Mesendoderm (in vitro differentiated cells): ENCODE measurements at regions not wholly inside any gene's neighbourhood (a gene's known extent, or its start where the extent isn't known, plus 50 kb on each side); places are given as distances from the start of the nearest gene placed in this dataset.

Source experiments
- DNase-seq: peaks from one replicate; pipeline ENCODE4 v3.0.0; 2013
- H2AK5ac ChIP-seq: 2 replicates; pipeline ENCODE4 v1.6.1; 2013; ENCODE audit warnings: low read length, inconsistent platforms
- H2BK120ac ChIP-seq: 2 replicates; pipeline ENCODE4 v1.6.1; 2013; ENCODE audit warnings: low read depth, mild to moderate bottlenecking, low read length, moderate library complexity, mixed read lengths
- H2BK15ac ChIP-seq: replicated peaks from 2 replicates; pipeline ENCODE4 v1.6.1; 2013; ENCODE audit warnings: low read depth, mild to moderate bottlenecking, moderate library complexity
- H2BK5ac ChIP-seq: 2 replicates; pipeline ENCODE4 v1.6.1; 2013; ENCODE audit warnings: low read length, inconsistent platforms
- H3K18ac ChIP-seq: 2 replicates; pipeline ENCODE4 v1.6.1; 2013; ENCODE audit warnings: mild to moderate bottlenecking, low read length, mixed read lengths
- H3K23ac ChIP-seq: one replicate; pipeline ENCODE4 v1.6.1; 2013; ENCODE audit warnings: low read length
- H3K27ac ChIP-seq: 2 replicates; pipeline ENCODE4 v1.5.1; 2013; ENCODE audit warnings: low read depth, mild to moderate bottlenecking, inconsistent platforms, low read length, moderate library complexity
- H3K27me3 ChIP-seq: 2 replicates; pipeline ENCODE4 v1.6.1; 2013; ENCODE audit warnings: low read length, control low read depth, mild to moderate bottlenecking, inconsistent platforms; ENCODE audit not compliant: insufficient read depth, poor library complexity
- H3K36me3 ChIP-seq: 2 replicates; pipeline ENCODE4 v1.6.1; 2013; ENCODE audit warnings: low read length, inconsistent platforms; ENCODE audit not compliant: control insufficient read depth, insufficient read depth
- H3K4ac ChIP-seq: one replicate; pipeline ENCODE4 v1.6.1; 2013; ENCODE audit warnings: low read depth, mild to moderate bottlenecking, low read length, moderate library complexity
- H3K4me1 ChIP-seq: 2 replicates; pipeline ENCODE4 v1.6.1; 2013; ENCODE audit warnings: low read depth, low read length, inconsistent platforms; ENCODE audit not compliant: control insufficient read depth
- H3K4me2 ChIP-seq: 2 replicates; pipeline ENCODE4 v1.6.1; 2013; ENCODE audit warnings: low read length
- H3K4me3 ChIP-seq: 2 replicates; pipeline ENCODE4 v1.5.1; 2013; ENCODE audit warnings: mild to moderate bottlenecking, low read length
- H3K56ac ChIP-seq: one replicate; pipeline ENCODE4 v1.6.1; 2013; ENCODE audit warnings: low read length
- H3K79me1 ChIP-seq: 2 replicates; pipeline ENCODE4 v1.6.1; 2013; ENCODE audit warnings: low read length, inconsistent platforms
- H3K79me2 ChIP-seq: 2 replicates; pipeline ENCODE4 v1.6.1; 2013; ENCODE audit warnings: mild to moderate bottlenecking, low read length; ENCODE audit not compliant: control insufficient read depth, insufficient read depth
- H3K9ac ChIP-seq: 2 replicates; pipeline ENCODE4 v1.6.1; 2013; ENCODE audit warnings: low read length, inconsistent platforms
- H4K5ac ChIP-seq: one replicate; pipeline ENCODE4 v1.6.1; 2013; ENCODE audit warnings: low read length
- H4K8ac ChIP-seq: one replicate; pipeline ENCODE4 v1.6.1; 2013; ENCODE audit warnings: low read depth, mild to moderate bottlenecking, control low read depth, low read length, moderate library complexity
- WGBS: extraction: QIAGEN DNeasy Blood & Tissue Kit; methylation state at CpG from one replicate; pipeline ENCODE4 v1.1.7; 2013; ENCODE audit warnings: low lambda C conversion rate, missing lambda C conversion rate; ENCODE audit not compliant: insufficient coverage; ENCODE audit errors: extremely low coverage; 5-methylcytosine and 5-hydroxymethylcytosine counted together

GRCh38 chr5:74432721-74433120 is 207.8 kb downstream of the ENC1 start:
- Histone ChIP-seq H2BK120ac (peak overlapping the region; percentile 29), H3K27me3 (no peaks in the 10 kb centered on the region), H2BK15ac (no peak overlapping the region), H3K79me2 (no peaks in the 10 kb centered on the region), H3K9ac (no peak overlapping the region), H4K8ac (no peak overlapping the region), H3K4me2 (no peak overlapping the region), H3K56ac (no peak overlapping the region), H3K27ac (no peak overlapping the region), H2AK5ac (no peak overlapping the region), H3K36me3 (no peaks in the 10 kb centered on the region), H3K4me1 (peaks cover 11% of the 10 kb centered on the region), H3K4me3 (no peak overlapping the region), H3K79me1 (no peaks in the 10 kb centered on the region), H3K4ac (no peak overlapping the region), H3K18ac (no peak overlapping the region), H2BK5ac (no peak overlapping the region), H3K23ac (no peak overlapping the region), H4K5ac (no peak overlapping the region)
- no peak for DNase-seq
- no CpG with 5 or more reads among the region's 4 CpGs for WGBS

DNA sequence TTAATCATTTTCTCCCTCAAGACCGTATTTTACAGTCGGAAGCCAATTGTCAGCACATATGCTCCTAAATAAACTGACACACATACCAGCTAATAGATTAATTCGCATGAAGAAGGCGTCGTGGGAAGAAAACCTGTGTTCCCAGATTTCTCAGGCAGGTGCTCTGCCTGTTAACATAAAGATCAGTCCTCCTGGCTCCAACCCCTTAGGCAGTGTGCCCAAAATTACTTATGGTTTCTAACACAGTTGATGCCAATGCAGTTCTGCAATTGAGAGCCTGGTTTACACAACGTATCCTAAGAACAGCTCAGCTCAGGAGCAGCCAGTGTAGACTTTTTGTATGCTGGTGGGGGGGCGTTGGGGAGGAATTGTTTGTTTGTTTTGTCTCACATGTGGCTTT is 208.3 kb downstream of the ENC1 start:
- Histone ChIP-seq H3K4me3 (no peak overlapping the region), H3K79me2 (no peaks in the 10 kb centered on the region), H3K79me1 (no peaks in the 10 kb centered on the region), H3K27me3 (no peaks in the 10 kb centered on the region), H2BK15ac (no peak overlapping the region), H3K23ac (no peak overlapping the region), H3K4me2 (no peak overlapping the region), H3K36me3 (no peaks in the 10 kb centered on the region), H3K9ac (no peak overlapping the region), H2BK5ac (no peak overlapping the region), H3K27ac (no peak overlapping the region), H2AK5ac (no peak overlapping the region), H3K4me1 (peaks cover 11% of the 10 kb centered on the region), H3K18ac (no peak overlapping the region), H2BK120ac (no peak overlapping the region), H3K56ac (no peak overlapping the region), H4K5ac (no peak overlapping the region), H3K4ac (no peak overlapping the region), H4K8ac (no peak overlapping the region)
- WGBS: no CpG with 5 or more reads among the region's 7 CpGs
- DNase-seq: no peak

- H2BK120ac ChIP-seq: no peak overlapping the region
- H4K8ac ChIP-seq: no peak overlapping the region
- peaks cover 11% of the 10 kb centered on the region for H3K4me1 ChIP-seq
- H2BK15ac ChIP-seq: no peak overlapping the region
- no peak overlapping the region for H4K5ac ChIP-seq
- no peak overlapping the region for H3K4me3 ChIP-seq
- no peak overlapping the region for H3K27ac ChIP-seq
- H3K23ac ChIP-seq: no peak overlapping the region
- H3K79me2 ChIP-seq: no peaks in the 10 kb centered on the region
- no peak overlapping the region for H3K56ac ChIP-seq
- H3K9ac ChIP-seq: no peak overlapping the region
- H3K79me1 ChIP-seq: no peaks in the 10 kb centered on the region
- H3K4me2 ChIP-seq: no peak overlapping the region
- no peak overlapping the region for H2BK5ac ChIP-seq
- H3K36me3 ChIP-seq: no peaks in the 10 kb centered on the region
- WGBS: no CpG with 5 or more reads among the region's 2 CpGs
- H3K27me3 ChIP-seq: no peaks in the 10 kb centered on the region
- DNase-seq: no peak
- H2AK5ac ChIP-seq: peak overlapping the region; percentile 18
- H3K4ac ChIP-seq: no peak overlapping the region
- no peak overlapping the region for H3K18ac ChIP-seq
Observed at GRCh38 chr5:74431290-74431669, 209.2 kb downstream of the ENC1 start.

DNA sequence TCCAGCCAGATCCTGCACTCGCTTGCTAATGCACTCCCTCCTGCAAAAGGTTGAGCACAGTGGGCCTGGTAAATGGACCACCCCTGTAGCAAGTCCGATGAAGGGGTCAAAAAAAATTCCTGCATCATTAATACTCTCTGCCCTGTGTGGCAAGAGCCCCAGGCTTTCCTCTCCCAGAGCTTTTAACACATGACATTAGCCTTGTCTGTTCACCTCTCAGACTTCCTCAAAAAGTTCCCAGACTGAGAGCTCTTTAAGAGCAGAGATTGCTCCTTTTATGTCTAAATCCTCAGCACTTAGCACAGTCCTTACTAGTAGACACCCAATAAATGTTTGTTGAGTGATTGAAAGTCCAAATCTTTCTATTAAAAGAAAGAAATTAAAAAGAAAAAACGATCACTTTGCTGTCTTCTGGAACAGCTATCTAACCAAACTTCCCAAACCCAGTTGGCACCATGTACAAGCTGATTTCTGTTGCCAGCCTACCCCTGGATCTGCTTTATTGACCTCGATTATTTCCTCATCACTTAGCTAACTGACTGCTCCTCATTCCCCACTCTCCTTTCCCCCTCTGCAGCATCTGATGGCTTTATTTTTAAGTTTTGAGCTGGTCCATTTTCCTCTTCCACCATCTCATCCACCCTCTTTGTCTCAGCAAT is 209.8 kb downstream of the ENC1 start:
- no peak for DNase-seq
- H2BK15ac ChIP-seq: no peak overlapping the region
- no peak overlapping the region for H2AK5ac ChIP-seq
- no peaks in the 10 kb centered on the region for H3K36me3 ChIP-seq
- no peaks in the 10 kb centered on the region for H3K79me2 ChIP-seq
- H3K27ac ChIP-seq: no peak overlapping the region
- no peak overlapping the region for H4K5ac ChIP-seq
- H3K4me1 ChIP-seq: peaks cover 11% of the 10 kb centered on the region
- no peak overlapping the region for H3K9ac ChIP-seq
- H3K23ac ChIP-seq: no peak overlapping the region
- no peak overlapping the region for H4K8ac ChIP-seq
- no peak overlapping the region for H3K4ac ChIP-seq
- no peak overlapping the region for H3K4me3 ChIP-seq
- H3K27me3 ChIP-seq: no peaks in the 10 kb centered on the region
- no peaks in the 10 kb centered on the region for H3K79me1 ChIP-seq
- no peak overlapping the region for H2BK5ac ChIP-seq
- no peak overlapping the region for H3K56ac ChIP-seq
- no peak overlapping the region for H3K4me2 ChIP-seq
- WGBS: no CpG with 5 or more reads among the region's 4 CpGs
- H2BK120ac ChIP-seq: no peak overlapping the region
- no peak overlapping the region for H3K18ac ChIP-seq

DNA sequence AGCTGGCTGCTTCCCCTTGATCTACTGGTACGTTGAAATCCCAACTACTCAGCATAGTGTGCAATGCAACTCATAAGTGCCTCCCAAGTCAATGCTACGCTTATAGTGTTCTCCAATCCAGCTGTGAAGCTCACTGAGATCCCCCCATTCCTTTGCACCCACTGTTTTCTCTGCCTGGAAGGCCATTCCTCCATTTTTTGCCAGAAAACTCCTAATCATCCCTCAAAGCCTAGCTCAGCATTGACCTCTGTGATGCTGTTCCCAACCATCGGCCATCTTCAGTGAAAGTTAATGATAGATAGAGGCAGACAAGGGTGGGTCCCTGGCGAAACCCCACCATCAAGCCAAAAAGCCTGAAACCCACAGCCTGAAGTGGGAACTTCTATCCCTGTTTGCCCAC is 211.0 kb downstream of the ENC1 start:
- no peaks in the 10 kb centered on the region for H3K36me3 ChIP-seq
- H3K9ac ChIP-seq: no peak overlapping the region
- H3K27ac ChIP-seq: no peak overlapping the region
- no CpG with 5 or more reads among the region's 4 CpGs for WGBS
- no peak overlapping the region for H3K56ac ChIP-seq
- H3K4ac ChIP-seq: no peak overlapping the region
- H2AK5ac ChIP-seq: no peak overlapping the region
- H2BK15ac ChIP-seq: no peak overlapping the region
- no peak overlapping the region for H2BK120ac ChIP-seq
- no peak for DNase-seq
- H3K23ac ChIP-seq: no peak overlapping the region
- no peak overlapping the region for H4K5ac ChIP-seq
- peaks cover 8% of the 10 kb centered on the region for H3K4me1 ChIP-seq
- no peak overlapping the region for H3K4me2 ChIP-seq
- H3K27me3 ChIP-seq: no peaks in the 10 kb centered on the region
- no peak overlapping the region for H3K18ac ChIP-seq
- H3K79me2 ChIP-seq: no peaks in the 10 kb centered on the region
- H4K8ac ChIP-seq: no peak overlapping the region
- H3K79me1 ChIP-seq: no peaks in the 10 kb centered on the region
- no peak overlapping the region for H2BK5ac ChIP-seq
- H3K4me3 ChIP-seq: no peak overlapping the region

GRCh38 chr5:74428876-74429275 is 211.7 kb downstream of the ENC1 start:
- Histone ChIP-seq H3K27me3 (no peaks in the 10 kb centered on the region), H4K5ac (no peak overlapping the region), H3K4ac (no peak overlapping the region), H3K27ac (no peak overlapping the region), H3K79me1 (no peaks in the 10 kb centered on the region), H3K4me3 (no peak overlapping the region), H3K56ac (no peak overlapping the region), H2BK15ac (no peak overlapping the region), H2BK120ac (no peak overlapping the region), H3K36me3 (no peaks in the 10 kb centered on the region), H3K4me2 (no peak overlapping the region), H3K79me2 (no peaks in the 10 kb centered on the region), H3K4me1 (peaks cover 2% of the 10 kb centered on the region), H3K9ac (no peak overlapping the region), H4K8ac (no peak overlapping the region), H2AK5ac (no peak overlapping the region), H3K23ac (no peak overlapping the region), H3K18ac (no peak overlapping the region), H2BK5ac (no peak overlapping the region)
- DNase-seq: no peak
- WGBS: no CpG with 5 or more reads among the region's 2 CpGs
